Astrocyte (in vitro differentiated cells and primary cell): ENCODE measurements at regions not wholly inside any gene's neighbourhood (a gene's known extent, or its start where the extent isn't known, plus 50 kb on each side); places are given as distances from the start of the nearest gene placed in this dataset.

Experiments
- DNase-seq: peaks from one replicate; pipeline ENCODE4 v3.0.0-alpha.2; 2010; ENCODE audit warnings: low read depth
- FAIRE-seq: peaks from 2 replicates; lab custom pipeline; 2011; peaks lifted over from hg19 to GRCh38; lab: Jason Lieb, UNC
- H2AFZ ChIP-seq: 2 replicates; pipeline ENCODE4 v1.6.0; 2012; ENCODE audit warnings: low read depth, low read length, inconsistent platforms
- H3K27ac ChIP-seq: 2 replicates; pipeline ENCODE4 v1.5.1; 2011; ENCODE audit warnings: low read depth, low read length, inconsistent platforms
- H3K27me3 ChIP-seq: 2 replicates; pipeline ENCODE4 v1.6.0; 2011; ENCODE audit warnings: low read length, inconsistent platforms; ENCODE audit not compliant: insufficient read depth
- H3K36me3 ChIP-seq: 2 replicates; pipeline ENCODE4 v1.5.1; 2011; ENCODE audit warnings: low read length, inconsistent platforms; ENCODE audit not compliant: insufficient read depth
- H3K4me1 ChIP-seq: 2 replicates; pipeline ENCODE4 v1.5.1; 2011; ENCODE audit warnings: low read length, inconsistent platforms; ENCODE audit not compliant: insufficient read depth
- H3K4me2 ChIP-seq: 2 replicates; pipeline ENCODE4 v1.6.0; 2012; ENCODE audit warnings: low read length, inconsistent platforms
- H3K4me3 ChIP-seq: 2 replicates; pipeline ENCODE4 v1.5.1; 2011; ENCODE audit warnings: low read depth, mild to moderate bottlenecking, low read length, inconsistent platforms; ENCODE audit not compliant: insufficient read depth
- H3K79me2 ChIP-seq: 2 replicates; pipeline ENCODE4 v1.6.0; 2012; ENCODE audit warnings: mild to moderate bottlenecking, low read length, inconsistent platforms; ENCODE audit not compliant: insufficient read depth
- H3K9ac ChIP-seq: 2 replicates; pipeline ENCODE4 v1.6.0; 2012; ENCODE audit warnings: mild to moderate bottlenecking, low read length, inconsistent platforms
- H3K9me3 ChIP-seq: 2 replicates; pipeline ENCODE4 v1.5.1; 2012; ENCODE audit warnings: low read depth, mild to moderate bottlenecking, low read length, inconsistent platforms; ENCODE audit not compliant: insufficient read depth
- H4K20me1 ChIP-seq: 2 replicates; pipeline ENCODE4 v1.6.0; 2012; ENCODE audit warnings: low read length, inconsistent platforms; ENCODE audit not compliant: insufficient read depth
- H3K27ac Mint-ChIP-seq: one replicate; pipeline ENCODE4 v1.8.0; 2021; ENCODE audit warnings: mild to moderate bottlenecking, mixed read lengths; ENCODE audit not compliant: unreplicated experiment
- H3K27me3 Mint-ChIP-seq: one replicate; pipeline ENCODE4 v1.8.0; 2021; ENCODE audit warnings: low read depth, mixed read lengths; ENCODE audit not compliant: unreplicated experiment
- H3K36me3 Mint-ChIP-seq: one replicate; pipeline ENCODE4 v1.8.0; 2021; ENCODE audit warnings: low read depth, mixed read lengths; ENCODE audit not compliant: unreplicated experiment
- H3K4me1 Mint-ChIP-seq: one replicate; pipeline ENCODE4 v1.8.0; 2021; ENCODE audit warnings: low read depth, mixed read lengths; ENCODE audit not compliant: unreplicated experiment
- H3K4me3 Mint-ChIP-seq: one replicate; pipeline ENCODE4 v1.8.0; 2021; ENCODE audit warnings: mild to moderate bottlenecking, moderate library complexity, mixed read lengths; ENCODE audit not compliant: unreplicated experiment
- H3K9me3 Mint-ChIP-seq: one replicate; pipeline ENCODE4 v1.8.0; 2021; ENCODE audit warnings: mild to moderate bottlenecking, mixed read lengths; ENCODE audit not compliant: unreplicated experiment
- CTCF ChIP-seq: IDR thresholded peaks from 2 replicates; pipeline ENCODE4 v1.5.1; 2011; ENCODE audit warnings: low read depth, mild to moderate bottlenecking, inconsistent platforms, low read length, moderate library complexity; ENCODE audit not compliant: insufficient read depth
- EZH2 ChIP-seq: IDR thresholded peaks from 2 replicates; pipeline ENCODE4 v1.6.1; 2012; ENCODE audit warnings: mild to moderate bottlenecking, low read length, inconsistent platforms; ENCODE audit not compliant: insufficient read depth

- Mint-ChIP-seq H3K9me3 (peaks cover 3% of the 10 kb centered on the region), H3K27me3 (peaks cover 63% of the 10 kb centered on the region), H3K27ac (no peak overlapping the region), H3K36me3 (no peaks in the 10 kb centered on the region), H3K4me3 (no peak overlapping the region), H3K4me1 (no peaks in the 10 kb centered on the region)
- Histone ChIP-seq H3K4me1 (no peaks in the 10 kb centered on the region), H3K9me3 (no peaks in the 10 kb centered on the region), H3K36me3 (no peaks in the 10 kb centered on the region), H3K9ac (no peak overlapping the region), H3K79me2 (no peaks in the 10 kb centered on the region), H3K4me3 (no peak overlapping the region), H2AFZ (no peak overlapping the region), H3K27ac (no peak overlapping the region), H4K20me1 (no peaks in the 10 kb centered on the region), H3K27me3 (peaks cover 2% of the 10 kb centered on the region), H3K4me2 (no peak overlapping the region)
- no peak for TF ChIP-seq CTCF
- TF ChIP-seq EZH2: no peak
- FAIRE-seq (no peak), DNase-seq (no peak)
These were observed 66.9 kb upstream of the BAIAP2L1 start for GRCh38 chr7:98467570-98468312.

GRCh38 chr7:98465022-98465421 lies 64.1 kb upstream of the BAIAP2L1 start:
- FAIRE-seq (no peak), DNase-seq (no peak)
- Histone ChIP-seq H3K9me3 (no peaks in the 10 kb centered on the region), H3K4me2 (no peak overlapping the region), H3K79me2 (no peaks in the 10 kb centered on the region), H2AFZ (no peak overlapping the region), H3K9ac (no peak overlapping the region), H3K4me1 (no peaks in the 10 kb centered on the region), H3K27me3 (peaks cover 2% of the 10 kb centered on the region), H4K20me1 (no peaks in the 10 kb centered on the region), H3K36me3 (no peaks in the 10 kb centered on the region), H3K4me3 (no peak overlapping the region), H3K27ac (no peak overlapping the region)
- TF ChIP-seq CTCF (no peak), EZH2 (no peak)
- no peaks in the 10 kb centered on the region for H3K36me3 Mint-ChIP-seq
- H3K9me3 Mint-ChIP-seq: peaks cover 3% of the 10 kb centered on the region
- H3K4me1 Mint-ChIP-seq: no peaks in the 10 kb centered on the region
- H3K27me3 Mint-ChIP-seq: peaks cover 62% of the 10 kb centered on the region
- H3K27ac Mint-ChIP-seq: no peak overlapping the region
- H3K4me3 Mint-ChIP-seq: no peak overlapping the region

- peaks cover 3% of the 10 kb centered on the region for H3K9me3 Mint-ChIP-seq
- Histone ChIP-seq H3K27me3 (peaks cover 2% of the 10 kb centered on the region), H3K4me3 (no peak overlapping the region), H3K4me1 (no peaks in the 10 kb centered on the region), H3K9me3 (no peaks in the 10 kb centered on the region), H4K20me1 (no peaks in the 10 kb centered on the region), H3K4me2 (no peak overlapping the region), H3K27ac (no peak overlapping the region), H3K9ac (no peak overlapping the region), H3K79me2 (no peaks in the 10 kb centered on the region), H3K36me3 (no peaks in the 10 kb centered on the region), H2AFZ (no peak overlapping the region)
- H3K36me3 Mint-ChIP-seq: no peaks in the 10 kb centered on the region
- peaks cover 60% of the 10 kb centered on the region for H3K27me3 Mint-ChIP-seq
- no peak overlapping the region for H3K27ac Mint-ChIP-seq
- H3K4me3 Mint-ChIP-seq: no peak overlapping the region
- FAIRE-seq (no peak), DNase-seq (no peak)
- TF ChIP-seq EZH2 (no peak), CTCF (no peak)
- no peaks in the 10 kb centered on the region for H3K4me1 Mint-ChIP-seq
These were observed 63.7 kb upstream of the BAIAP2L1 start for GRCh38 chr7:98464558-98464940.
